Osteocyte (in vitro differentiated cells): ENCODE measurements at regions not wholly inside any gene's neighbourhood (a gene's known extent, or its start where the extent isn't known, plus 50 kb on each side); places are given as distances from the start of the nearest gene placed in this dataset.

Experiments
- DNase-seq: peaks from one replicate; pipeline ENCODE4 v3.0.0; 2021; ENCODE audit warnings: mixed read lengths; ENCODE audit not compliant: unreplicated experiment; ENCODE audit errors: extremely low spot score
- H3K27ac Mint-ChIP-seq: one replicate; pipeline ENCODE4 v1.8.0; 2021; ENCODE audit warnings: mild to moderate bottlenecking, mixed read lengths; ENCODE audit not compliant: unreplicated experiment
- H3K27me3 Mint-ChIP-seq: one replicate; pipeline ENCODE4 v1.8.0; 2021; ENCODE audit warnings: mixed read lengths; ENCODE audit not compliant: unreplicated experiment
- H3K36me3 Mint-ChIP-seq: one replicate; pipeline ENCODE4 v1.8.0; 2021; ENCODE audit warnings: mixed read lengths; ENCODE audit not compliant: unreplicated experiment
- H3K4me1 Mint-ChIP-seq: one replicate; pipeline ENCODE4 v1.8.0; 2021; ENCODE audit warnings: mixed read lengths; ENCODE audit not compliant: unreplicated experiment
- H3K4me3 Mint-ChIP-seq: one replicate; pipeline ENCODE4 v1.8.0; 2021; ENCODE audit warnings: mild to moderate bottlenecking, moderate library complexity, mixed read lengths; ENCODE audit not compliant: unreplicated experiment
- H3K9me3 Mint-ChIP-seq: one replicate; pipeline ENCODE4 v1.8.0; 2021; ENCODE audit warnings: mixed read lengths; ENCODE audit not compliant: unreplicated experiment
- CTCF ChIP-seq: fragments of 200-600 bp; sonication (generic); IDR thresholded peaks from 2 replicates; pipeline ENCODE4 v1.5.0; 2021; ENCODE audit warnings: antibody characterized with exemption, mild to moderate bottlenecking, moderate library complexity

DNA sequence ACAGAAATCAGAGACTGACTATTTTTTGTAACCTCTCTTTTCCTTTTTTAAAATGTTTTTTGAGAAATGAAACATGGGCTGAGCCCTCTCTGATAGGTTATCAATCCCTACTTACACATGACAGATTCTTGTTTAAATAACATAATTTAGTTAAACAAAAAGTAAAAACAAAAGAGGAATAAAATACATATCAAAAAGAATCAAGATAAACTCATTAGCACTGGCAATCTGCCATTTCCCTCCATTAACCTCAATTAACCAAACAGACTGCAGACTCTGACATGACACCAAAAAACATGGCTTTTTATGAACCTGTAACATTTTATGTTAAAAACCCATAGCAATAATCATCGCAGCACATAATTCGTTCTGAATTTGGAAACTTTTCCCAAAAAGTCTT is 284.4 kb upstream of the MTNR1B start:
- H3K4me3 Mint-ChIP-seq, result no peak overlapping the region
- DNase-seq, result no peak
- peaks cover 4% of the 10 kb centered on the region for H3K36me3 Mint-ChIP-seq
- no peak for TF ChIP-seq CTCF
- H3K9me3 Mint-ChIP-seq, result peaks cover 7% of the 10 kb centered on the region
- H3K4me1 Mint-ChIP-seq, result no peaks in the 10 kb centered on the region
- H3K27ac Mint-ChIP-seq, result no peak overlapping the region
- H3K27me3 Mint-ChIP-seq, result no peaks in the 10 kb centered on the region

- Mint-ChIP-seq H3K4me1 (no peaks in the 10 kb centered on the region), H3K4me3 (no peak overlapping the region), H3K9me3 (no peaks in the 10 kb centered on the region), H3K27ac (no peak overlapping the region), H3K36me3 (no peaks in the 10 kb centered on the region), H3K27me3 (no peaks in the 10 kb centered on the region)
- DNase-seq, result no peak
- TF ChIP-seq CTCF, result no peak
These were observed 281.7 kb upstream of the MTNR1B start for GRCh38 chr11:92687724-92688123.

GRCh38 chr11:92688416-92688815 is 281.0 kb upstream of the MTNR1B start:
- no peaks in the 10 kb centered on the region for H3K9me3 Mint-ChIP-seq
- no peak overlapping the region for H3K27ac Mint-ChIP-seq
- DNase-seq, result no peak
- no peak for TF ChIP-seq CTCF
- H3K36me3 Mint-ChIP-seq, result no peaks in the 10 kb centered on the region
- H3K27me3 Mint-ChIP-seq, result no peaks in the 10 kb centered on the region
- H3K4me1 Mint-ChIP-seq, result no peaks in the 10 kb centered on the region
- H3K4me3 Mint-ChIP-seq, result no peak overlapping the region

- no peak for DNase-seq
- H3K9me3 Mint-ChIP-seq, result no peaks in the 10 kb centered on the region
- H3K4me3 Mint-ChIP-seq, result no peak overlapping the region
- H3K27ac Mint-ChIP-seq, result no peak overlapping the region
- H3K27me3 Mint-ChIP-seq, result no peaks in the 10 kb centered on the region
- peaks cover 4% of the 10 kb centered on the region for H3K4me1 Mint-ChIP-seq
- H3K36me3 Mint-ChIP-seq, result no peaks in the 10 kb centered on the region
- no peak for TF ChIP-seq CTCF
These were observed 276.5 kb upstream of the MTNR1B start for GRCh38 chr11:92692826-92693546.

DNA sequence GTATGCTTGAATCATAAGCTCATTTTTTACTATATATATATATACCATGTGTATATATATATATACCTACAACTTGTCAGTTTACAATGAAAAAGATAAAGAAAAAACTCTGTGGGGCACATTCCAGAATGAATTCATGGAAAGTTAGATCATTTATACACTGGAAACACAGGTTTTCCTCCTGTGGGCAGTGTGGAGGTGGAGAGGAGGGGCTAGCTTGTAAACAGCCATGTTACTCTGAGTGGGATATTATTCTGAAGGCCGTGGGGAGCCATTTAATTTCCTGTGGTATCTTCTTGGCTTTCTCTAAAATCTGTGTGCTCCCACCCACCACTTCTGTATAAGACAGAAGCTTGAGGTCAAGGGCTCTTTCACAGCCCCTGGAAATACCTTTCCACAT is 273.4 kb upstream of the MTNR1B start:
- Mint-ChIP-seq H3K4me3 (no peak overlapping the region), H3K4me1 (peaks cover 4% of the 10 kb centered on the region), H3K27me3 (no peaks in the 10 kb centered on the region), H3K36me3 (no peaks in the 10 kb centered on the region), H3K27ac (no peak overlapping the region), H3K9me3 (no peaks in the 10 kb centered on the region)
- no peak for DNase-seq
- no peak for TF ChIP-seq CTCF
